AG04450 (cell line): ENCODE measurements at regions not wholly inside any gene's neighbourhood (a gene's known extent, or its start where the extent isn't known, plus 50 kb on each side); places are given as distances from the start of the nearest gene placed in this dataset.

Experiments
- CTCF ChIA-PET: fragments of 300-600, 350-600 bp; formaldehyde crosslinking; extraction: SDS; loops from one replicate; lab custom pipeline; 2022; ENCODE audit warnings: antibody characterized with exemption, inconsistent platforms; lab: Charles Lee
- POLR2A ChIA-PET: fragments of 350-600 bp; formaldehyde crosslinking; extraction: SDS; loops from one replicate; lab custom pipeline; 2021; ENCODE audit warnings: antibody characterized with exemption, inconsistent platforms; lab: Yijun Ruan, JAX
- DNase-seq: peaks from one replicate; pipeline ENCODE4 v3.0.0-alpha.2; 2011; ENCODE audit warnings: low read depth, low spot score
- H3K27ac ChIP-seq: one replicate; pipeline ENCODE4 v1.5.1; 2012; ENCODE audit warnings: low read depth, low read length, control low read depth
- H3K27me3 ChIP-seq: one replicate; pipeline ENCODE4 v1.6.0; 2012; ENCODE audit warnings: low read length; ENCODE audit not compliant: control insufficient read depth, insufficient read depth
- H3K4me3 ChIP-seq: 2 replicates; pipeline ENCODE4 v1.5.1; 2011; ENCODE audit warnings: mild to moderate bottlenecking, low read depth, low read length, control low read depth
- H3K9me3 ChIP-seq: 2 replicates; pipeline ENCODE4 v1.5.1; 2012; ENCODE audit warnings: low read length; ENCODE audit not compliant: control insufficient read depth, insufficient read depth
- CTCF ChIP-seq: IDR thresholded peaks from 2 replicates; pipeline ENCODE4 v1.5.1; 2011; ENCODE audit warnings: low read depth, low read length, control low read depth, inconsistent platforms

GRCh38 chr2:144894612-144895599, 375.0 kb upstream of the ZEB2 start:
- ChIA-PET POLR2A (no interaction called here), CTCF (no interaction called here)
- Histone ChIP-seq H3K27ac (no peak overlapping the region), H3K27me3 (no peaks in the 10 kb centered on the region), H3K4me3 (no peak overlapping the region), H3K9me3 (no peaks in the 10 kb centered on the region)
- no peak for TF ChIP-seq CTCF
- DNase-seq = no peak

GRCh38 chr2:144893464-144893863, 373.5 kb upstream of the ZEB2 start:
- H3K27ac ChIP-seq = no peak overlapping the region
- DNase-seq = no peak
- POLR2A ChIA-PET = interaction anchor here (0.6 kb wide), 1 partner anchor 438 kb away, joined by 3 read pairs; no protein-coding TSS in a partner anchor
- CTCF ChIA-PET = no interaction called here
- no peak overlapping the region for H3K4me3 ChIP-seq
- TF ChIP-seq CTCF = no peak
- no peaks in the 10 kb centered on the region for H3K27me3 ChIP-seq
- H3K9me3 ChIP-seq = no peaks in the 10 kb centered on the region

- CTCF ChIA-PET = interaction anchor here (0.7 kb wide), 1 partner anchor 10 kb away, joined by 3 read pairs; no protein-coding TSS in a partner anchor
- Histone ChIP-seq H3K27me3 (no peaks in the 10 kb centered on the region), H3K9me3 (no peaks in the 10 kb centered on the region), H3K27ac (no peak overlapping the region), H3K4me3 (no peak overlapping the region)
- no peak for DNase-seq
- TF ChIP-seq CTCF = peak; percentile 37; the same call in 1 of the 2 replicates
- POLR2A ChIA-PET = no interaction called here
Observed at GRCh38 chr2:144890828-144891227, 370.9 kb upstream of the ZEB2 start.

- TF ChIP-seq CTCF = no peak
- H3K9me3 ChIP-seq = no peaks in the 10 kb centered on the region
- no peak for DNase-seq
- POLR2A ChIA-PET = no interaction called here
- no peak overlapping the region for H3K27ac ChIP-seq
- H3K4me3 ChIP-seq = no peak overlapping the region
- no peaks in the 10 kb centered on the region for H3K27me3 ChIP-seq
- CTCF ChIA-PET = no interaction called here
Observed at GRCh38 chr2:144889348-144889747, 369.4 kb upstream of the ZEB2 start.

GRCh38 chr2:144886862-144887261, 366.9 kb upstream of the ZEB2 start:
- no peak for DNase-seq
- no peak for TF ChIP-seq CTCF
- ChIA-PET CTCF (no interaction called here), POLR2A (no interaction called here)
- Histone ChIP-seq H3K9me3 (no peaks in the 10 kb centered on the region), H3K27ac (no peak overlapping the region), H3K4me3 (no peak overlapping the region), H3K27me3 (no peaks in the 10 kb centered on the region)
